ENCODE measurements at regions not wholly inside any gene's neighbourhood (a gene's known extent, or its start where the extent isn't known, plus 50 kb on each side); places are given as distances from the start of the nearest gene placed in this dataset.
"Not testable (repeated sequence)": the region's sequence is repeated elsewhere in the genome, so short reads cannot be mapped to it uniquely, and the experiment has no call there.

DNA sequence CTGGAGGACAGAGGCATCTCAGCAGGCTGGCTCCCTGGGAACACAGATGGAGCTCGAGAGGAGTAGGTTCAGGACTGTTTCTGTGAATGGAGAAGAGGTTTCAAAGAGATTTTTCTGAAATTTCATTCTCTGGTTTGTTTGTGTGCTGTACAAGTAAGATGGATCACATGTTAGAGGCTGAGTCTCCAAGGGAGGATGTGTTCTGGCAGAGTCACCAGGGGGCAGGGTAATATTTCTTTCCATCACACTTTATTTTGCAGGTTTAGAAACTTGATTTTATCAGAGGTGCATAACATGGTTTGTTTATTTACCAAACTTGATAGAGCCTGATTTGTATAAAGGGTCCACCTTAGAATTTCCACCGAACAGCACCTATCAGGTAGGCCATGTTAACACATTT is 69.2 kb upstream of the ARL15 start:
- Histone ChIP-seq H3K27me3 (ENCODE audit: control insufficient read depth, insufficient read depth, low read length) (peaks cover 2% of the 10 kb centered on the region), H3K36me3 (ENCODE audit: control insufficient read depth, insufficient read depth, low read length) (no peaks in the 10 kb centered on the region), H3K4me3 (ENCODE audit: low read depth, low read length) (no peak overlapping the region)
- TF ChIP-seq, protein P1, sequence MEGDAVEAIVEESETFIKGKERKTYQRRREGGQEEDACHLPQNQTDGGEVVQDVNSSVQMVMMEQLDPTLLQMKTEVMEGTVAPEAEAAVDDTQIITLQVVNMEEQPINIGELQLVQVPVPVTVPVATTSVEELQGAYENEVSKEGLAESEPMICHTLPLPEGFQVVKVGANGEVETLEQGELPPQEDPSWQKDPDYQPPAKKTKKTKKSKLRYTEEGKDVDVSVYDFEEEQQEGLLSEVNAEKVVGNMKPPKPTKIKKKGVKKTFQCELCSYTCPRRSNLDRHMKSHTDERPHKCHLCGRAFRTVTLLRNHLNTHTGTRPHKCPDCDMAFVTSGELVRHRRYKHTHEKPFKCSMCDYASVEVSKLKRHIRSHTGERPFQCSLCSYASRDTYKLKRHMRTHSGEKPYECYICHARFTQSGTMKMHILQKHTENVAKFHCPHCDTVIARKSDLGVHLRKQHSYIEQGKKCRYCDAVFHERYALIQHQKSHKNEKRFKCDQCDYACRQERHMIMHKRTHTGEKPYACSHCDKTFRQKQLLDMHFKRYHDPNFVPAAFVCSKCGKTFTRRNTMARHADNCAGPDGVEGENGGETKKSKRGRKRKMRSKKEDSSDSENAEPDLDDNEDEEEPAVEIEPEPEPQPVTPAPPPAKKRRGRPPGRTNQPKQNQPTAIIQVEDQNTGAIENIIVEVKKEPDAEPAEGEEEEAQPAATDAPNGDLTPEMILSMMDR (IDR thresholded peaks at IDR 0.05; ENCODE audit: insufficient read depth, low read length, severe bottlenecking) = peak; percentile 13
- DNase-seq (ENCODE audit: low read depth) (no peak), FAIRE-seq (no peak)

DNA sequence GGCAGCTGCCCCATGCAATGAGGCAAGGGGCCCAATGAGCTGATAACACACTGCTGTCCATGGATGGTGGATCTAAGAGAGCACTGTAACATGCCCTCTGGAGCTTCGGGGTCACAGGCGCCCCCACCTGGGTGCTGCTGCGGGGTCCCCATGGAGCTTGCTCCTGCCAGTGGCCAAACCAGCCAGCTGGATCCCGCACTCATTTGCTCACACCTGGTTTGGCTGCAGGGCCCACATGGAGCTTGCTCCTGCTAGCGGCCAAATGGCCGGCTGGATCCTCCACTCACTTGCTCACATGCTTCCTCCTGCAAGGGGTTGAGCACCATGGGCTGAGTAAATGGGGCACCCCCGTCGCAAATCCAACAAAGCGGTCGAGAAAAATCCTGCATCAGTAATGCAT is 68.3 kb upstream of the ARL15 start:
- no peaks in the 10 kb centered on the region for H3K36me3 ChIP-seq (ENCODE audit: control insufficient read depth, insufficient read depth, low read length)
- DNase-seq (ENCODE audit: low read depth) = no peak
- TF ChIP-seq, protein P1 (IDR thresholded peaks at IDR 0.05; ENCODE audit: insufficient read depth, low read length, severe bottlenecking) = no peak
- no peak for FAIRE-seq
- H3K4me3 ChIP-seq (ENCODE audit: low read depth, low read length) = no peak overlapping the region
- H3K27me3 ChIP-seq (ENCODE audit: control insufficient read depth, insufficient read depth, low read length) = peaks cover 2% of the 10 kb centered on the region

DNA sequence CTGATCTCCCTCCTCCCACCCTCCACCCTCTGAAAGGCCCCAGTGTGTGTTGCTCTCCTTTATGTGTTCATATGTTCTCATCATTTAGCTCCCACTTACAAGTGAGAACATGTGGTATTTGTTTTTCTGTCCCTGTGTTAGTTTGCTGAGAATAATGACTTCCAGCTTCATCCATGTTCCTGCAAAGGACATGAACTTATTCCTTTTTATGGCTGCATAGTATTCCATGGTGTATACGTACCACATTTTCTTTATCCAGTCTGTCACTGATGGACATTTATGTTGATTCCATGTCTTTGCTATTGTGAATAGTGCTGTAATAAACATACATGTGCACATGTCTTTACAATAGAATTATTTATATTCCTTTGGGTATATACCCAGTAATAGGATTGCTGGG is 67.0 kb upstream of the ARL15 start:
- not testable (repeated sequence) for FAIRE-seq

DNA sequence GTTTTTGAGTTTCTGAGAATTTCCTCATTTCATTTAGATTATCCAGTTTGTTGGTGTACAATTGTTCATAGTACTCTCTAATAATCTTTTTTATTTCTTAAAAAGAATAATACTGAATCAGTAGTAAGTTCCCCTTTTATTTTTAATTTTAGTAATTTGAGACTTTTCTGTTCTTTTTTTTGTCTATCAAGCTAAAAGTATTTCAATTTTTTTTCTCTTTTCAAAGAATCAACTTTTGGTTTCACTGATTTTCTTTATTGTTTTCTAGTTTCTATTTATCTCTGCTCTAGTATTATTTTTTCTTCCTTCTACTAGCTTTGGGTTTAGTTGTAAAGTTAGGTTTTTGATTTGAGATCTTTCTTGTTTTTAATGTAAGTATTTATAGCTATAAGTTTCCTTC is 60.6 kb upstream of the ARL15 start:
- no peaks in the 10 kb centered on the region for H3K36me3 ChIP-seq (ENCODE audit: control insufficient read depth, insufficient read depth, low read length)
- FAIRE-seq = no peak
- peaks cover 1% of the 10 kb centered on the region for H3K27me3 ChIP-seq (ENCODE audit: control insufficient read depth, insufficient read depth, low read length)
- TF ChIP-seq, protein P1 (IDR thresholded peaks at IDR 0.05; ENCODE audit: insufficient read depth, low read length, severe bottlenecking) = no peak
- H3K4me3 ChIP-seq (ENCODE audit: low read depth, low read length) = no peak overlapping the region
- DNase-seq (ENCODE audit: low read depth) = no peak

More for the DNA sequence above, 67.0 kb upstream of the ARL15 start:
- not testable (repeated sequence) for H3K27me3 ChIP-seq (ENCODE audit: control insufficient read depth, insufficient read depth, low read length); H3K4me3 ChIP-seq (ENCODE audit: low read depth, low read length); H3K36me3 ChIP-seq (ENCODE audit: control insufficient read depth, insufficient read depth, low read length); DNase-seq (ENCODE audit: low read depth)

DNA sequence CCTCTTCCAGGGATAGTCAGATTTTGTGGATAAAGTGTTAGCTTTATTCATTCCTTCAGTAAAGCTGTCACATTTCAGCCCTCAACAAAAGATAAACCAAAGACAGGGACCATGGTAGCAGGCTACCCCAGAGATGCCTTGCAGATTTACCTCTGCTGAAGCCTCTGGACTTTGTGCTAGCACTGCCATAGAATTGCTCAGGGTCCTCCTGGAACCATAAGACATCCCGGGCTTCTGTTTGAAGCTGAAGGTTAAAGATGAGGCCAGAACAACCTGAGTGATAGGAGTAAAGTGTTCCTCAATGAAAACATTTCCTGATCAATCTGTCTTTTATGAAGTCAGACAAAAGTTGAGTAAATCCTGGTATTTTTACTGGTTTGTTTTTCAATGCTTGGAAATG is 57.5 kb upstream of the ARL15 start:
- TF ChIP-seq, protein P1 (IDR thresholded peaks at IDR 0.05; ENCODE audit: insufficient read depth, low read length, severe bottlenecking) = no peak
- FAIRE-seq (no peak), DNase-seq (ENCODE audit: low read depth) (no peak)
- H3K36me3 ChIP-seq (ENCODE audit: control insufficient read depth, insufficient read depth, low read length) = no peaks in the 10 kb centered on the region
- no peak overlapping the region for H3K4me3 ChIP-seq (ENCODE audit: low read depth, low read length)
- H3K27me3 ChIP-seq (ENCODE audit: control insufficient read depth, insufficient read depth, low read length) = no peaks in the 10 kb centered on the region

DNA sequence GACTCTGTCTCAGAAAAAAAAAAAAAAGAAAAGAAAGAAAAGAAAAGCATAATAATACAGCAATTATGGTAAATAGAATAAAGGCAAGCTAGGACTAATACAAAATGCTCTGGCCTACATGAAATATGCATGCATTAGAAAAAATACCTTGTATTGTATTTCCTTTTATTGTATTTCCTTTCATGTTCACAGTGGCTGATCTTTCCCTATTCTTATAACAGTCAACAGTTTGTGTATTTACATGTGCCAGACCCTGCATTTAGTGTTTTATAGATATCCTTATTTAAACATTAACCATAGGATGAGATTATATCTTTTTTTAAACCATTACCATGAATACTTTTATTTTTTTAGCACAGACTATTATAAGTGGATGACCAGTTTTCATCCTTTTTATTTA is 56.3 kb upstream of the ARL15 start:
- FAIRE-seq (no peak), DNase-seq (ENCODE audit: low read depth) (no peak)
- Histone ChIP-seq H3K36me3 (ENCODE audit: control insufficient read depth, insufficient read depth, low read length) (no peaks in the 10 kb centered on the region), H3K27me3 (ENCODE audit: control insufficient read depth, insufficient read depth, low read length) (no peaks in the 10 kb centered on the region), H3K4me3 (ENCODE audit: low read depth, low read length) (no peak overlapping the region)
- TF ChIP-seq, protein P1 (IDR thresholded peaks at IDR 0.05; ENCODE audit: insufficient read depth, low read length, severe bottlenecking) = no peak
